Lung (tissue), 11 donors: ENCODE measurements at regions not wholly inside any gene's neighbourhood (a gene's known extent, or its start where the extent isn't known, plus 50 kb on each side); places are given as distances from the start of the nearest gene placed in this dataset.

Experiments used
- ATAC-seq: fragments of 200-7000 bp; cut with Tn5 transposase; one replicate; pipeline ENCODE4 v1.9.1; 2020; ENCODE audit warnings: moderate number of reproducible peaks; ENCODE audit not compliant: insufficient read depth, low FRiP score
- DNase-seq, 3 donors: peaks; one replicate each; pipeline ENCODE4 v3.0.0-alpha.2; 2013 to 2017
- H3K27ac ChIP-seq, 2 donors: one replicate each; pipeline ENCODE4 v1.5.1; 2013; ENCODE audit warnings: mild to moderate bottlenecking in 2 of 2, moderate library complexity in 2 of 2, control low read depth in 1 of 2, inconsistent platforms in 1 of 2, low read depth in 1 of 2, low read length in 1 of 2
- H3K27me3 ChIP-seq, 3 donors: one replicate each; pipeline ENCODE4 v1.5.1; 2013; ENCODE audit warnings: low read length in 2 of 3; ENCODE audit not compliant: control insufficient read depth in 3 of 3, insufficient read depth in 3 of 3
- H3K36me3 ChIP-seq, 4 donors: one replicate each; pipeline ENCODE4 v1.5.1; 2013; ENCODE audit warnings: low read length in 4 of 4, mild to moderate bottlenecking in 1 of 4, moderate library complexity in 1 of 4; ENCODE audit not compliant: control insufficient read depth in 4 of 4, insufficient read depth in 4 of 4
- H3K4me1 ChIP-seq, 5 donors: one replicate each; pipeline ENCODE4 v1.5.1; 2013; ENCODE audit warnings: low read length in 5 of 5, mild to moderate bottlenecking in 2 of 5, moderate library complexity in 1 of 5; ENCODE audit not compliant: control insufficient read depth in 5 of 5, insufficient read depth in 5 of 5
- H3K4me3 ChIP-seq: one replicate; pipeline ENCODE4 v1.5.1; 2013; ENCODE audit warnings: mild to moderate bottlenecking, control low read depth, moderate library complexity
- H3K9ac ChIP-seq, 2 donors: one replicate each; pipeline ENCODE4 v1.5.1; 2013; ENCODE audit warnings: low read length in 2 of 2, control low read depth in 1 of 2; ENCODE audit not compliant: insufficient read depth in 1 of 2
- H3K9me3 ChIP-seq, 4 donors: one replicate each; pipeline ENCODE4 v1.5.1; 2013; ENCODE audit warnings: low read length in 3 of 4, mild to moderate bottlenecking in 1 of 4, moderate library complexity in 1 of 4; ENCODE audit not compliant: control insufficient read depth in 4 of 4, insufficient read depth in 3 of 4
- CTCF ChIP-seq: IDR thresholded peaks from 2 replicates; pipeline ENCODE4 v1.5.1; 2012; ENCODE audit warnings: mild to moderate bottlenecking; ENCODE audit errors: control extremely low read depth, extremely low read depth
- WGBS, 2 donors: extraction: QIAGEN DNeasy Blood & Tissue Kit; methylation state at CpG; one replicate each; pipeline ENCODE4 v1.1.7; 2013; 5-methylcytosine and 5-hydroxymethylcytosine counted together
- donor health status: control.
- donor health status: control.
- donor health status: Bipolar disorder and iron deficiency.
- donor health status: healthy.
- donor health status: DM: yes; HTN: yes; CAD: no.

GRCh38 chr22:48309115-48309705 is 1518.5 kb downstream of the BRD1 start:
- ATAC-seq (no peak), DNase-seq (no peak)
- no peaks in the 10 kb centered on the region for H3K36me3 ChIP-seq
- TF ChIP-seq CTCF, result no peak
- no peak overlapping the region for H3K27ac ChIP-seq
- peaks cover 0 to 5% (median 0%) of the 10 kb centered on the region in 4 donors for H3K9me3 ChIP-seq
- peaks cover 0 to 17% (median 3%) of the 10 kb centered on the region in 5 donors for H3K4me1 ChIP-seq
- H3K9ac ChIP-seq, result no peak overlapping the region
- 85 to 86% methylated on average over 18 of the region's 18 CpGs for WGBS, 2 donors
- no peak overlapping the region for H3K4me3 ChIP-seq
- peaks cover 0 to 24% (median 0%) of the 10 kb centered on the region in 3 donors for H3K27me3 ChIP-seq

GRCh38 chr22:48307931-48308330 is 1519.7 kb downstream of the BRD1 start:
- Histone ChIP-seq H3K9ac (no peak overlapping the region), H3K4me1 (peaks cover 0 to 10% (median 3%) of the 10 kb centered on the region in 5 donors), H3K9me3 (peaks cover 0 to 5% (median 0%) of the 10 kb centered on the region in 4 donors), H3K27ac (no peak overlapping the region), H3K27me3 (peaks cover 0 to 24% (median 0%) of the 10 kb centered on the region in 3 donors), H3K4me3 (no peak overlapping the region), H3K36me3 (no peaks in the 10 kb centered on the region)
- WGBS, 2 donors, result 83 to 92% methylated on average over 7 of the region's 7 CpGs
- no peak for TF ChIP-seq CTCF
- ATAC-seq, result no peak
- no peak for DNase-seq

- no peak for TF ChIP-seq CTCF
- no peak overlapping the region for H3K27ac ChIP-seq
- ATAC-seq (no peak), DNase-seq (no peak)
- no peak overlapping the region for H3K4me3 ChIP-seq
- 92 to 94% methylated on average over 19 of the region's 19 CpGs for WGBS, 2 donors
- no peaks in the 10 kb centered on the region for H3K36me3 ChIP-seq
- peaks cover 0 to 5% (median 0%) of the 10 kb centered on the region in 4 donors for H3K9me3 ChIP-seq
- H3K9ac ChIP-seq, result no peak overlapping the region
- peaks cover 0 to 27% (median 0%) of the 10 kb centered on the region in 3 donors for H3K27me3 ChIP-seq
- H3K4me1 ChIP-seq, result peaks cover 0 to 10% (median 3%) of the 10 kb centered on the region in 5 donors
Measured at GRCh38 chr22:48306785-48307510, 1520.7 kb downstream of the BRD1 start.
